ENCODE measurements at regions not wholly inside any gene's neighbourhood (a gene's known extent, or its start where the extent isn't known, plus 50 kb on each side); places are given as distances from the start of the nearest gene placed in this dataset.

DNA sequence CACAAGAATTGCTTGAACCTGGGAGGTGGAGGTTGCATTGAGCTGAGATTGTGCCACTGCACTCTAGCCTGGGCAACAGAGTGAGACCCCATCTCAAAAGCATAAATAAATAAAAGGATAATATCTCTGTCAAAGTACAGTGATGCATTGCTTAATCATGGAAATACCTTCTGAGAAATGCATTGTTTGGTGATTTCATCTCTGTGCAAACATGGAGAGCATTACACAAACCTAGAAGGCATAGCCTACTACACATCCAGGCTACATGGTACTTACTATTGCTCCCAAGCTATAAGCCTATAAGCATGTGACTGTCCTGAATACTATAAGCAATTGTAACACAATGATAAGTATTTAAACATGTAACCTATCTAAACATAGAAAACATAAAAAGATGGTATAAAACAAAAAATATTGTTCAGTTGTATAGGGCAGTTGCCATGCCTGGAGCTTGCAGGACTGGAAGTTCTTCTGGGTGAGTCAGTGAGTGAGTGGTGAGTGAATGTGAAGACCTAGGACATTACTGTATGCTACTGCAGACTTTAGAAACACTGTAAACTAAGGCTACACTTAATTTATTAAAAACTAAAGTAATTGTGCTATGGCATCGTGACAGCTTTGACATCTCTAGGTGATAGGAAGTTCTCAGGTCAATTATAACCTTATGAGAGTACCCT is 93.6 kb upstream of the SNRPN start:
- no peak overlapping the region for H2AFZ ChIP-seq (ENCODE audit: low read depth, low read length)
- peaks cover 2% of the 10 kb centered on the region for H3K9me3 Mint-ChIP-seq (ENCODE audit: unreplicated experiment)
- H3K27ac ChIP-seq (ENCODE audit: low read depth, low read length), result no peak overlapping the region
- H3K79me2 ChIP-seq (ENCODE audit: insufficient read depth, low read length), result peaks cover 38% of the 10 kb centered on the region
- peaks cover 13% of the 10 kb centered on the region for H3K4me1 ChIP-seq (ENCODE audit: insufficient read depth, low read length)
- no peak overlapping the region for H3K4me2 ChIP-seq (ENCODE audit: low read length)
- H3K9me3 ChIP-seq (ENCODE audit: insufficient read depth, low read depth, low read length), result no peaks in the 10 kb centered on the region
- no peaks in the 10 kb centered on the region for H3K36me3 Mint-ChIP-seq (ENCODE audit: low read depth, unreplicated experiment)
- TF ChIP-seq EZH2 (IDR thresholded peaks at IDR 0.05; ENCODE audit: insufficient read depth, low read length), result no peak
- no peak for TF ChIP-seq CTCF (IDR thresholded peaks at IDR 0.05; ENCODE audit: insufficient read depth, low read depth, low read length)
- H4K20me1 ChIP-seq (ENCODE audit: insufficient read depth, low read length), result peaks cover 10% of the 10 kb centered on the region
- H3K27me3 Mint-ChIP-seq (ENCODE audit: low read depth, unreplicated experiment), result no peaks in the 10 kb centered on the region
- FAIRE-seq (no peak), DNase-seq (ENCODE audit: low read depth) (no peak)
- no peak overlapping the region for H3K9ac ChIP-seq (ENCODE audit: low read length)
- peaks cover 24% of the 10 kb centered on the region for H3K4me1 Mint-ChIP-seq (ENCODE audit: low read depth, unreplicated experiment)
- no peaks in the 10 kb centered on the region for H3K36me3 ChIP-seq (ENCODE audit: insufficient read depth, low read length)
- no peak overlapping the region for H3K4me3 Mint-ChIP-seq (ENCODE audit: unreplicated experiment)
- no peaks in the 10 kb centered on the region for H3K27me3 ChIP-seq (ENCODE audit: insufficient read depth, low read length)
- H3K27ac Mint-ChIP-seq (ENCODE audit: unreplicated experiment), result peak overlapping the region; percentile 0
- no peak overlapping the region for H3K4me3 ChIP-seq (ENCODE audit: insufficient read depth, low read depth, low read length)

- TF ChIP-seq CTCF (IDR thresholded peaks at IDR 0.05; ENCODE audit: insufficient read depth, low read depth, low read length) (no peak), EZH2 (IDR thresholded peaks at IDR 0.05; ENCODE audit: insufficient read depth, low read length) (no peak)
- H4K20me1 ChIP-seq (ENCODE audit: insufficient read depth, low read length), result peaks cover 10% of the 10 kb centered on the region
- no peaks in the 10 kb centered on the region for H3K9me3 ChIP-seq (ENCODE audit: insufficient read depth, low read depth, low read length)
- H3K27ac ChIP-seq (ENCODE audit: low read depth, low read length), result no peak overlapping the region
- DNase-seq (ENCODE audit: low read depth), result peak; percentile 44
- H3K4me2 ChIP-seq (ENCODE audit: low read length), result peak overlapping the region; percentile 46
- H3K9ac ChIP-seq (ENCODE audit: low read length), result no peak overlapping the region
- H3K4me1 Mint-ChIP-seq (ENCODE audit: low read depth, unreplicated experiment), result peaks cover 22% of the 10 kb centered on the region
- H3K4me1 ChIP-seq (ENCODE audit: insufficient read depth, low read length), result peaks cover 13% of the 10 kb centered on the region
- no peaks in the 10 kb centered on the region for H3K36me3 Mint-ChIP-seq (ENCODE audit: low read depth, unreplicated experiment)
- H3K79me2 ChIP-seq (ENCODE audit: insufficient read depth, low read length), result peaks cover 31% of the 10 kb centered on the region
- H3K27ac Mint-ChIP-seq (ENCODE audit: unreplicated experiment), result peak overlapping the region; percentile 36
- H2AFZ ChIP-seq (ENCODE audit: low read depth, low read length), result no peak overlapping the region
- H3K4me3 ChIP-seq (ENCODE audit: insufficient read depth, low read depth, low read length), result no peak overlapping the region
- H3K36me3 ChIP-seq (ENCODE audit: insufficient read depth, low read length), result no peaks in the 10 kb centered on the region
- H3K27me3 Mint-ChIP-seq (ENCODE audit: low read depth, unreplicated experiment), result no peaks in the 10 kb centered on the region
- peaks cover 2% of the 10 kb centered on the region for H3K9me3 Mint-ChIP-seq (ENCODE audit: unreplicated experiment)
- FAIRE-seq, result no peak
- peak overlapping the region; percentile 69 for H3K4me3 Mint-ChIP-seq (ENCODE audit: unreplicated experiment)
- no peaks in the 10 kb centered on the region for H3K27me3 ChIP-seq (ENCODE audit: insufficient read depth, low read length)
Measured at GRCh38 chr15:24862726-24863521, 91.9 kb upstream of the SNRPN start.
